NOMO-1 treated with dmso at 0.1 percent for 144 hours (cell line): ENCODE measurements at regions not wholly inside any gene's neighbourhood (a gene's known extent, or its start where the extent isn't known, plus 50 kb on each side); places are given as distances from the start of the nearest gene placed in this dataset.
"Not testable (repeated sequence)": the region's sequence is repeated elsewhere in the genome, so short reads cannot be mapped to it uniquely, and the experiment has no call there.

Experiments
- DNase-seq: peaks from one replicate; lab custom pipeline; 2025; ENCODE audit not compliant: unreplicated experiment; lab: John Stamatoyannopoulos, UW

- DNase-seq, result no peak
These were observed 110.7 kb downstream of the ETS2 start for GRCh38 chr21:38916214-38916964.

GRCh38 chr21:38915546-38915945, 109.8 kb downstream of the ETS2 start:
- no peak for DNase-seq

- DNase-seq, result no peak
These were observed 109.0 kb downstream of the ETS2 start for GRCh38 chr21:38914528-38915293.

GRCh38 chr21:38913893-38914527, 108.3 kb downstream of the ETS2 start:
- DNase-seq, result no peak

GRCh38 chr21:38913120-38913892, 107.6 kb downstream of the ETS2 start:
- DNase-seq, result no peak

GRCh38 chr21:38912789-38913119, 107.0 kb downstream of the ETS2 start:
- DNase-seq, result no peak

GRCh38 chr21:38912102-38912629, 106.4 kb downstream of the ETS2 start:
- no peak for DNase-seq

GRCh38 chr21:38911484-38912101, 105.9 kb downstream of the ETS2 start:
- no peak for DNase-seq

GRCh38 chr21:38910390-38911067, 104.8 kb downstream of the ETS2 start:
- DNase-seq, result no peak

- no peak for DNase-seq
These were observed 104.2 kb downstream of the ETS2 start for GRCh38 chr21:38909929-38910328.

GRCh38 chr21:38909109-38909508, 103.4 kb downstream of the ETS2 start:
- no peak for DNase-seq

- no peak for DNase-seq
These were observed 102.8 kb downstream of the ETS2 start for GRCh38 chr21:38908537-38908936.

GRCh38 chr21:38905752-38906151, 100.0 kb downstream of the ETS2 start:
- DNase-seq, result no peak

GRCh38 chr21:38905328-38905727, 99.6 kb downstream of the ETS2 start:
- DNase-seq, result no peak

GRCh38 chr21:38903690-38904139, 98.0 kb downstream of the ETS2 start:
- no peak for DNase-seq

- DNase-seq, result no peak
These were observed 97.1 kb downstream of the ETS2 start for GRCh38 chr21:38902608-38903445.

GRCh38 chr21:38900499-38900898, 94.8 kb downstream of the ETS2 start:
- DNase-seq, result no peak

GRCh38 chr21:38899985-38900384, 94.3 kb downstream of the ETS2 start:
- not testable (repeated sequence) for DNase-seq

GRCh38 chr21:38899277-38899947, 93.7 kb downstream of the ETS2 start:
- DNase-seq, result no peak
